Stimulated activated CD8-positive, alpha-beta memory T cell treated with anti-CD3 and anti-CD28 coated beads, Interleukin-4, amount 100 ng/mL, for 1 hour (primary cell): ENCODE measurements at regions not wholly inside any gene's neighbourhood (a gene's known extent, or its start where the extent isn't known, plus 50 kb on each side); places are given as distances from the start of the nearest gene placed in this dataset.
"Not testable (repeated sequence)": the region's sequence is repeated elsewhere in the genome, so short reads cannot be mapped to it uniquely, and the experiment has no call there.

ENCODE experiments used
- DNase-seq, 2 donors: peaks; one replicate each; pipeline ENCODE4 v3.0.0-alpha.2; 2020; ENCODE audit warnings: low read depth in 2 of 2, low spot score in 1 of 2

- DNase-seq, result no peak
Measured at GRCh38 chr2:240239325-240239724, 98.9 kb upstream of the OTOS start.

- DNase-seq, result no peak
Measured at GRCh38 chr2:240240017-240240734, 99.7 kb upstream of the OTOS start.

GRCh38 chr2:240240781-240241180, 100.3 kb upstream of the OTOS start:
- no peak for DNase-seq

- DNase-seq, result no peak
Measured at GRCh38 chr2:240241572-240241971, 101.1 kb upstream of the OTOS start.

GRCh38 chr2:240243049-240243448, 102.6 kb upstream of the OTOS start:
- DNase-seq, result not testable (repeated sequence)

GRCh38 chr2:240244543-240244942, 104.1 kb upstream of the OTOS start:
- DNase-seq, result no peak

GRCh38 chr2:240245184-240245583, 104.7 kb upstream of the OTOS start:
- no peak for DNase-seq

GRCh38 chr2:240245706-240246105, 105.2 kb upstream of the OTOS start:
- no peak for DNase-seq

- no peak for DNase-seq
Measured at GRCh38 chr2:240246173-240246820, 105.8 kb upstream of the OTOS start.

GRCh38 chr2:240247241-240247867, 106.9 kb upstream of the OTOS start:
- DNase-seq, result no peak

- DNase-seq, result no peak
Measured at GRCh38 chr2:240247868-240248720, 107.6 kb upstream of the OTOS start.

GRCh38 chr2:240248721-240249422, 108.4 kb upstream of the OTOS start:
- no peak for DNase-seq

GRCh38 chr2:240249423-240250149, 109.1 kb upstream of the OTOS start:
- DNase-seq, result no peak

- no peak for DNase-seq
Measured at GRCh38 chr2:240250150-240250984, 109.9 kb upstream of the OTOS start.

GRCh38 chr2:240250985-240251847, 110.8 kb upstream of the OTOS start:
- DNase-seq, result no peak

GRCh38 chr2:240251848-240252190, 111.4 kb upstream of the OTOS start:
- DNase-seq, result no peak

GRCh38 chr2:240252191-240252871, 111.9 kb upstream of the OTOS start:
- DNase-seq, result no peak
